Kidney (tissue), 13 donors: ENCODE measurements at regions not wholly inside any gene's neighbourhood (a gene's known extent, or its start where the extent isn't known, plus 50 kb on each side); places are given as distances from the start of the nearest gene placed in this dataset.

Source experiments
- DNase-seq, 5 donors: peaks; one replicate each; pipeline ENCODE4 v3.0.0-alpha.2; 2013 to 2020
- FAIRE-seq: peaks from 2 replicates; lab custom pipeline; 2012; peaks lifted over from hg19 to GRCh38; lab: Jason Lieb, UNC
- H3K27ac ChIP-seq, 2 donors: one replicate each; pipeline ENCODE4 v1.7.0; 2013; ENCODE audit warnings: low read depth in 2 of 2, low read length in 2 of 2, inconsistent platforms in 1 of 2
- H3K27me3 ChIP-seq: one replicate; pipeline ENCODE4 v1.7.1; 2013; ENCODE audit warnings: low read length, inconsistent platforms; ENCODE audit not compliant: control insufficient read depth, insufficient read depth
- H3K36me3 ChIP-seq, 3 donors: one replicate each; pipeline versions ENCODE4 v1.7.0 to v1.7.1; 2013; ENCODE audit warnings: low read length in 3 of 3, control low read depth in 1 of 3, inconsistent platforms in 1 of 3; ENCODE audit not compliant: insufficient read depth in 3 of 3, control insufficient read depth in 2 of 3
- H3K4me1 ChIP-seq, 3 donors: one replicate each; pipeline versions ENCODE4 v1.7.0 to v1.7.1; 2013; ENCODE audit warnings: low read length in 3 of 3, inconsistent platforms in 1 of 3, low read depth in 1 of 3; ENCODE audit not compliant: control insufficient read depth in 2 of 3, insufficient read depth in 2 of 3
- H3K4me3 ChIP-seq, 3 donors: one replicate each; pipeline versions ENCODE4 v1.7.0 to v1.8.1; 2013; ENCODE audit warnings: low read length in 3 of 3, control low read depth in 1 of 3, inconsistent platforms in 1 of 3
- H3K9ac ChIP-seq, 3 donors: one replicate each; pipeline versions ENCODE4 v1.7.0 to v1.7.1; 2013; ENCODE audit warnings: low read length in 3 of 3, control low read depth in 1 of 3, inconsistent platforms in 1 of 3
- H3K9me3 ChIP-seq, 3 donors: one replicate each; pipeline versions ENCODE4 v1.7.0 to v1.7.1; 2013; ENCODE audit warnings: low read length in 3 of 3, control low read depth in 1 of 3, inconsistent platforms in 1 of 3; ENCODE audit not compliant: control insufficient read depth in 2 of 3, insufficient read depth in 1 of 3
- CTCF ChIP-seq: IDR thresholded peaks from 3 replicates; pipeline ENCODE4 v1.5.1; 2012; ENCODE audit warnings: mild to moderate bottlenecking, moderate library complexity, borderline replicate concordance; ENCODE audit not compliant: insufficient read depth; ENCODE audit errors: extremely low read depth
- intact Hi-C: fragments of 100-400 bp; cut with DNase I; formaldehyde crosslinking; loops from one replicate; pipeline ENCODE4 v1.11.1; 2022
- donor health status: control.
- donor health status: control.
- donor health status: control.
- donor health status: control.
- donor health status: control.
- donor health status: DM: yes; HTN: yes; CAD: no.
- donor health status: Normal renal cell carcinoma (clear cell type).

GRCh38 chr2:9124231-9124741 lies 82.3 kb upstream of the ASAP2 start:
- H3K27ac ChIP-seq, result no peak overlapping the region
- intact Hi-C loops, result no loop called here
- DNase-seq (peak in 1 of 5 donors; percentile 48), FAIRE-seq (no peak)
- no peak overlapping the region for H3K9ac ChIP-seq
- no peak overlapping the region for H3K4me3 ChIP-seq
- H3K4me1 ChIP-seq, result no peaks in the 10 kb centered on the region
- H3K27me3 ChIP-seq, result no peaks in the 10 kb centered on the region
- no peaks in the 10 kb centered on the region for H3K36me3 ChIP-seq
- H3K9me3 ChIP-seq, result no peaks in the 10 kb centered on the region
- TF ChIP-seq CTCF, result no peak

- Histone ChIP-seq H3K36me3 (no peaks in the 10 kb centered on the region), H3K27ac (no peak overlapping the region), H3K9me3 (no peaks in the 10 kb centered on the region), H3K4me1 (no peaks in the 10 kb centered on the region), H3K27me3 (no peaks in the 10 kb centered on the region), H3K9ac (no peak overlapping the region), H3K4me3 (no peak overlapping the region)
- no peak for TF ChIP-seq CTCF
- no peak for DNase-seq
- FAIRE-seq, result no peak
- intact Hi-C loops, result no loop called here
Observed at GRCh38 chr2:9123069-9123468, 83.5 kb upstream of the ASAP2 start.

- FAIRE-seq (no peak), DNase-seq (no peak)
- H3K27ac ChIP-seq, result no peak overlapping the region
- H3K27me3 ChIP-seq, result no peaks in the 10 kb centered on the region
- no peak for TF ChIP-seq CTCF
- H3K9me3 ChIP-seq, result no peaks in the 10 kb centered on the region
- intact Hi-C loops, result no loop called here
- H3K9ac ChIP-seq, result no peak overlapping the region
- no peaks in the 10 kb centered on the region for H3K36me3 ChIP-seq
- no peak overlapping the region for H3K4me3 ChIP-seq
- H3K4me1 ChIP-seq, result no peaks in the 10 kb centered on the region
Observed at GRCh38 chr2:9122367-9122766, 84.2 kb upstream of the ASAP2 start.

- Histone ChIP-seq H3K4me3 (no peak overlapping the region), H3K4me1 (no peaks in the 10 kb centered on the region), H3K27ac (no peak overlapping the region), H3K36me3 (no peaks in the 10 kb centered on the region), H3K9me3 (no peaks in the 10 kb centered on the region), H3K27me3 (no peaks in the 10 kb centered on the region), H3K9ac (no peak overlapping the region)
- DNase-seq (no peak), FAIRE-seq (no peak)
- TF ChIP-seq CTCF, result no peak
- intact Hi-C loops, result no loop called here
Observed at GRCh38 chr2:9118383-9118960, 88.1 kb upstream of the ASAP2 start.
